B cell (primary cell): ENCODE measurements at regions not wholly inside any gene's neighbourhood (a gene's known extent, or its start where the extent isn't known, plus 50 kb on each side); places are given as distances from the start of the nearest gene placed in this dataset.

Experiments
- EZH2 ChIP-seq: IDR thresholded peaks from 2 replicates; pipeline ENCODE4 v1.6.1; 2012; ENCODE audit warnings: borderline replicate concordance, low read depth, mild to moderate bottlenecking, moderate library complexity, low read length; ENCODE audit not compliant: insufficient read depth, poor library complexity, severe bottlenecking
- TF ChIP-seq, protein P1 (sequence below): fragments of 200-600 bp; IDR thresholded peaks from one replicate; pipeline ENCODE4 v1.8.0; 2022; ENCODE audit warnings: antibody characterized with exemption, mild to moderate bottlenecking

DNA sequence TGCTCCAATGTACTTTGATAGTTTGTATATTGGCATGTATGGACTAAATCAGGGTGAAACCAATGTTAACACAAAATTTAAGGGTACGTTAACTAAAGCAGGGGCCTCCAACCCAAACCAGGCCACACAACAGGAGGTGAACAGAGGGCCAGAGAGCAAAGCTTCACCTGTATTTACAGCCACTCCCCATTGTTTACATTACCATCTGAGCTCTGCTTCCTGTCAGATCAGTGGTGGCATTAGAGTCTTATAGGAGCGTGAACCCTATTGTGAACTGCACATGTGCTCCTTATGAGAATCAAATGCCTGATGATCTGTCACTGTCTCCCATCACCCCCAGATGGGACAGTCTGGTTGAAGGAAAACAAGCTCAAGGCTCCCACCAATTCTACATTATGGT lies 62.0 kb upstream of the SCIN start:
- TF ChIP-seq, protein P1, sequence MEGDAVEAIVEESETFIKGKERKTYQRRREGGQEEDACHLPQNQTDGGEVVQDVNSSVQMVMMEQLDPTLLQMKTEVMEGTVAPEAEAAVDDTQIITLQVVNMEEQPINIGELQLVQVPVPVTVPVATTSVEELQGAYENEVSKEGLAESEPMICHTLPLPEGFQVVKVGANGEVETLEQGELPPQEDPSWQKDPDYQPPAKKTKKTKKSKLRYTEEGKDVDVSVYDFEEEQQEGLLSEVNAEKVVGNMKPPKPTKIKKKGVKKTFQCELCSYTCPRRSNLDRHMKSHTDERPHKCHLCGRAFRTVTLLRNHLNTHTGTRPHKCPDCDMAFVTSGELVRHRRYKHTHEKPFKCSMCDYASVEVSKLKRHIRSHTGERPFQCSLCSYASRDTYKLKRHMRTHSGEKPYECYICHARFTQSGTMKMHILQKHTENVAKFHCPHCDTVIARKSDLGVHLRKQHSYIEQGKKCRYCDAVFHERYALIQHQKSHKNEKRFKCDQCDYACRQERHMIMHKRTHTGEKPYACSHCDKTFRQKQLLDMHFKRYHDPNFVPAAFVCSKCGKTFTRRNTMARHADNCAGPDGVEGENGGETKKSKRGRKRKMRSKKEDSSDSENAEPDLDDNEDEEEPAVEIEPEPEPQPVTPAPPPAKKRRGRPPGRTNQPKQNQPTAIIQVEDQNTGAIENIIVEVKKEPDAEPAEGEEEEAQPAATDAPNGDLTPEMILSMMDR = no peak
- TF ChIP-seq EZH2 = no peak
